Panc1 (cell line): ENCODE measurements at regions not wholly inside any gene's neighbourhood (a gene's known extent, or its start where the extent isn't known, plus 50 kb on each side); places are given as distances from the start of the nearest gene placed in this dataset.

Experiments
- ATAC-seq: fragments of 200-7000 bp; cut with Tn5 transposase; 2 replicates; pipeline ENCODE4 v1.9.1; 2020; ENCODE audit warnings: mild to moderate bottlenecking, moderate library complexity
- BruUV-seq: library from RNA; stranded (reverse); fragments of 400-500 nt; replicated peaks from 2 replicates; lab custom pipeline; 2021; lab: Mats Ljungman, UMichigan
- CTCF ChIA-PET: fragments of 300-600 bp; sonication (Branson Sonifier 250); formaldehyde crosslinking; loops from one replicate; lab custom pipeline; 2022; ENCODE audit warnings: antibody characterized with exemption; lab: Charles Lee
- POLR2A ChIA-PET: fragments of 300-600 bp; sonication (Branson Sonifier 250); formaldehyde crosslinking; loops from one replicate; lab custom pipeline; 2022; ENCODE audit warnings: antibody characterized with exemption; lab: Charles Lee
- DNase-seq: peaks from one replicate; pipeline ENCODE4 v3.0.0-alpha.2; 2010; ENCODE audit warnings: low read depth, low spot score
- H3K27ac ChIP-seq: 2 replicates; pipeline ENCODE4 v1.5.1; 2011; ENCODE audit warnings: mild to moderate bottlenecking, low read length, inconsistent platforms
- H3K27me3 ChIP-seq: fragments of 200-500 bp; sonication (Bioruptor generic); 2 replicates; pipeline ENCODE4 v1.6.0; 2014; ENCODE audit warnings: low read length, inconsistent platforms; ENCODE audit not compliant: control insufficient read depth, insufficient read depth
- H3K36me3 ChIP-seq: fragments of 200-500 bp; sonication (Bioruptor generic); 2 replicates; pipeline ENCODE4 v1.5.1; 2014; ENCODE audit warnings: inconsistent platforms, mild to moderate bottlenecking, low read length, moderate library complexity; ENCODE audit not compliant: control insufficient read depth, insufficient read depth
- H3K4me1 ChIP-seq: 2 replicates; pipeline ENCODE4 v1.5.1; 2011; ENCODE audit warnings: inconsistent platforms, mild to moderate bottlenecking, low read length, moderate library complexity; ENCODE audit not compliant: control insufficient read depth, insufficient read depth
- H3K4me3 ChIP-seq, 2 experiments: 2 replicates each; pipeline ENCODE4 v1.5.1; 2011 to 2012; ENCODE audit warnings: low read depth in 2 of 2, low read length in 2 of 2, mild to moderate bottlenecking in 2 of 2, inconsistent platforms in 1 of 2, moderate library complexity in 1 of 2
- H3K9me3 ChIP-seq: fragments of 200-500 bp; sonication (Bioruptor generic); 2 replicates; pipeline ENCODE4 v1.5.1; 2014; ENCODE audit warnings: low read depth, mild to moderate bottlenecking, inconsistent platforms, low read length, moderate library complexity; ENCODE audit not compliant: control insufficient read depth, insufficient read depth
- CTCF ChIP-seq: fragments of 450-650 bp; IDR thresholded peaks from 2 replicates; pipeline ENCODE4 v1.5.1; 2017; ENCODE audit warnings: mild to moderate bottlenecking
- POLR2AphosphoS5 ChIP-seq: IDR thresholded peaks from 2 replicates; pipeline ENCODE4 v1.6.1; 2012; ENCODE audit warnings: mild to moderate bottlenecking, low read depth, low read length, moderate library complexity
- REST ChIP-seq, 2 experiments: IDR thresholded peaks; 2 replicates each; pipeline ENCODE4 v1.6.1; 2011 to 2012; ENCODE audit warnings: low read depth in 2 of 2, control low read depth in 1 of 2, low read length in 1 of 2, mild to moderate bottlenecking in 1 of 2, moderate library complexity in 1 of 2; ENCODE audit not compliant: insufficient read depth in 1 of 2
- SIN3A ChIP-seq: IDR thresholded peaks from 2 replicates; pipeline ENCODE4 v1.6.1; 2012; ENCODE audit warnings: low read depth, mild to moderate bottlenecking, low read length, moderate library complexity, borderline replicate concordance; ENCODE audit not compliant: insufficient read depth
- TCF7L2 ChIP-seq: IDR thresholded peaks from 2 replicates; pipeline ENCODE4 v1.6.1; 2011; ENCODE audit warnings: mild to moderate bottlenecking, low read depth, low read length, inconsistent platforms
- in situ Hi-C: cut with HindIII; loops from 2 replicates; pipeline ENCODE4 v1.10.0; 2016; ENCODE audit warnings: low sequenced_read_pairs, low pct_unique_long_range_greater_than_20kb
- intact Hi-C: fragments of 100-400 bp; cut with micrococcal nuclease; formaldehyde crosslinking; loops from one replicate; pipeline ENCODE4 v1.10.0; 2022; ENCODE audit not compliant: unreplicated experiment

GRCh38 chr3:19073341-19074105, 74.8 kb upstream of the KCNH8 start:
- Histone ChIP-seq H3K4me3 (no peak overlapping the region), H3K4me1 (no peaks in the 10 kb centered on the region), H3K27ac (no peak overlapping the region), H3K9me3 (no peaks in the 10 kb centered on the region), H3K27me3 (no peaks in the 10 kb centered on the region), H3K36me3 (no peaks in the 10 kb centered on the region)
- in situ Hi-C loops (no loop called here), intact Hi-C loops (no loop called here)
- no peak for TF ChIP-seq CTCF
- no peak for TF ChIP-seq REST (IDR thresholded peaks at IDR 0.05; ENCODE audit: insufficient read depth in 1 of 2, low read depth in 2 of 2, low read length in 1 of 2)
- no peak for TF ChIP-seq TCF7L2
- TF ChIP-seq SIN3A = no peak
- no peak for TF ChIP-seq POLR2AphosphoS5
- ATAC-seq (no peak), DNase-seq (no peak)
- POLR2A ChIA-PET = no interaction called here
- no TSS peak for BruUV-seq
- CTCF ChIA-PET = no interaction called here

- POLR2A ChIA-PET = no interaction called here
- ATAC-seq (no peak), DNase-seq (no peak)
- no peaks in the 10 kb centered on the region for H3K4me1 ChIP-seq
- no peaks in the 10 kb centered on the region for H3K27me3 ChIP-seq
- intact Hi-C loops = no loop called here
- no peak overlapping the region for H3K27ac ChIP-seq
- BruUV-seq = no TSS peak
- TF ChIP-seq SIN3A (no peak), REST (IDR thresholded peaks at IDR 0.05; ENCODE audit: insufficient read depth in 1 of 2, low read depth in 2 of 2, low read length in 1 of 2) (no peak), CTCF (no peak), TCF7L2 (no peak), POLR2AphosphoS5 (no peak)
- no peaks in the 10 kb centered on the region for H3K9me3 ChIP-seq
- CTCF ChIA-PET = no interaction called here
- in situ Hi-C loops = no loop called here
- no peaks in the 10 kb centered on the region for H3K36me3 ChIP-seq
- no peak overlapping the region for H3K4me3 ChIP-seq
These were observed 78.0 kb upstream of the KCNH8 start for GRCh38 chr3:19070325-19070724.
